CD4-positive, alpha-beta T cell treated with Interleukin-10 for 1 hour (primary cell): ENCODE measurements at regions not wholly inside any gene's neighbourhood (a gene's known extent, or its start where the extent isn't known, plus 50 kb on each side); places are given as distances from the start of the nearest gene placed in this dataset.
"Not testable (repeated sequence)": the region's sequence is repeated elsewhere in the genome, so short reads cannot be mapped to it uniquely, and the experiment has no call there.

Source experiments
- DNase-seq: peaks from one replicate; pipeline ENCODE4 v3.0.0-alpha.2; 2020

GRCh38 chr2:111373060-111373459, 252.3 kb downstream of the BCL2L11 start:
- not testable (repeated sequence) for DNase-seq

GRCh38 chr2:111373989-111374388, 253.3 kb downstream of the BCL2L11 start:
- not testable (repeated sequence) for DNase-seq

- DNase-seq: not testable (repeated sequence)
These were observed 254.0 kb downstream of the BCL2L11 start for GRCh38 chr2:111374734-111375133.

- not testable (repeated sequence) for DNase-seq
These were observed 254.7 kb downstream of the BCL2L11 start for GRCh38 chr2:111375320-111375883.

- not testable (repeated sequence) for DNase-seq
These were observed 255.7 kb downstream of the BCL2L11 start for GRCh38 chr2:111376272-111376970.

GRCh38 chr2:111376971-111377352, 256.2 kb downstream of the BCL2L11 start:
- not testable (repeated sequence) for DNase-seq

GRCh38 chr2:111377386-111377959, 256.8 kb downstream of the BCL2L11 start:
- DNase-seq: not testable (repeated sequence)

GRCh38 chr2:111378348-111378747, 257.6 kb downstream of the BCL2L11 start:
- not testable (repeated sequence) for DNase-seq

GRCh38 chr2:111380733-111381439, 260.2 kb downstream of the BCL2L11 start:
- DNase-seq: not testable (repeated sequence)

- not testable (repeated sequence) for DNase-seq
These were observed 261.0 kb downstream of the BCL2L11 start for GRCh38 chr2:111381530-111382306.

GRCh38 chr2:111382507-111382906, 261.8 kb downstream of the BCL2L11 start:
- not testable (repeated sequence) for DNase-seq

- not testable (repeated sequence) for DNase-seq
These were observed 262.6 kb downstream of the BCL2L11 start for GRCh38 chr2:111383311-111383710.

- not testable (repeated sequence) for DNase-seq
These were observed 264.7 kb downstream of the BCL2L11 start for GRCh38 chr2:111385226-111385957.

GRCh38 chr2:111390605-111391004, 269.9 kb downstream of the BCL2L11 start:
- not testable (repeated sequence) for DNase-seq

GRCh38 chr2:111395350-111396128, 274.8 kb downstream of the BCL2L11 start:
- DNase-seq: peak; percentile 50

- DNase-seq: not testable (repeated sequence)
These were observed 280.0 kb downstream of the BCL2L11 start for GRCh38 chr2:111400598-111401253.

- not testable (repeated sequence) for DNase-seq
These were observed 280.8 kb downstream of the BCL2L11 start for GRCh38 chr2:111401270-111402140.

GRCh38 chr2:111402450-111402849, 281.7 kb downstream of the BCL2L11 start:
- DNase-seq: not testable (repeated sequence)

- not testable (repeated sequence) for DNase-seq
These were observed 282.6 kb downstream of the BCL2L11 start for GRCh38 chr2:111403287-111403686.
